Neural progenitor cell (in vitro differentiated cells): ENCODE measurements at regions not wholly inside any gene's neighbourhood (a gene's known extent, or its start where the extent isn't known, plus 50 kb on each side); places are given as distances from the start of the nearest gene placed in this dataset.

ENCODE experiments used
- EZH2phosphoT487 ChIP-seq: fragments of 200-600 bp; sonication (generic); IDR thresholded peaks from 2 replicates; pipeline ENCODE4 v1.6.1; 2017; ENCODE audit warnings: antibody characterized with exemption
- TF ChIP-seq, protein P1 (sequence below): fragments of 200-600 bp; sonication (generic); IDR thresholded peaks from 2 replicates; pipeline ENCODE4 v1.5.1; 2017; ENCODE audit warnings: antibody characterized with exemption, mild to moderate bottlenecking

DNA sequence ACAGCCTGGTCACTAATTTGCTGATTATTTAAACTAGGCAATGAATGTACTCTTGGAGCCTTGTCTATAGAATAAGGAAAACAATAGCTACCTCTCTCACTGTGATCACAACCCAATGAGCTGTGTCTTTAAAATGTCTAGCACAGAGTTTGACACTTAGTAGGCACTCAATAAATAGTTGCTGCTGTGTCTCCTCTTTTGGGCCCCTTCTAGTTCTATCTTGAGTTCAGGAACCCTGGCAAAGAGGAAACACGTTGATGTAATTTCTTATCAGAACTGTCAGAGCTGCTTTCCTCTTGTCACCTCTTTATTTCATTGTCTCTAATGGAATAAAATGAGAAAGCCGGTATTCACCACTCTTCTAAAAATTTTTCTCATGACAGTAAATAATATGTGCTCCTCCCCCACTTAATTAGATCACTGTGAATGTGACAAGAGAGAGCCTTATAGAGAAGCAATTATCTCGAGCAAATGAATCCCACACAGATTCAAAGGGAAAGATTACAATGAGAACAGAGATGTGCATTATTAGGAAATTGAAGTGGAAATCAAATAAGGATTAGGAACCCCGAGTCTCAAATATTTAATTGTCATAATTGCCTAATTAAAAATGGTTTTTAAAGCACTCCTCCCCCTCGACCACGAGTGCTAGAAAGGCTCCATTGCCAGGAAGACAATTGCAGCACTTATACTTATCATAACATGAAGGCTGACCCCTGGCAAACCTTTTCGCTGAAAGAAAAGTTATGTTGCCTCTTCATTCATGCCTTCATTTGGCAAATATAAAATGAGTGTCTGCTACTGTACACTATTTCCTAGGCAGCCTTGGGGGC, 175.0 kb upstream of the BDNF start:
- TF ChIP-seq, protein P1, sequence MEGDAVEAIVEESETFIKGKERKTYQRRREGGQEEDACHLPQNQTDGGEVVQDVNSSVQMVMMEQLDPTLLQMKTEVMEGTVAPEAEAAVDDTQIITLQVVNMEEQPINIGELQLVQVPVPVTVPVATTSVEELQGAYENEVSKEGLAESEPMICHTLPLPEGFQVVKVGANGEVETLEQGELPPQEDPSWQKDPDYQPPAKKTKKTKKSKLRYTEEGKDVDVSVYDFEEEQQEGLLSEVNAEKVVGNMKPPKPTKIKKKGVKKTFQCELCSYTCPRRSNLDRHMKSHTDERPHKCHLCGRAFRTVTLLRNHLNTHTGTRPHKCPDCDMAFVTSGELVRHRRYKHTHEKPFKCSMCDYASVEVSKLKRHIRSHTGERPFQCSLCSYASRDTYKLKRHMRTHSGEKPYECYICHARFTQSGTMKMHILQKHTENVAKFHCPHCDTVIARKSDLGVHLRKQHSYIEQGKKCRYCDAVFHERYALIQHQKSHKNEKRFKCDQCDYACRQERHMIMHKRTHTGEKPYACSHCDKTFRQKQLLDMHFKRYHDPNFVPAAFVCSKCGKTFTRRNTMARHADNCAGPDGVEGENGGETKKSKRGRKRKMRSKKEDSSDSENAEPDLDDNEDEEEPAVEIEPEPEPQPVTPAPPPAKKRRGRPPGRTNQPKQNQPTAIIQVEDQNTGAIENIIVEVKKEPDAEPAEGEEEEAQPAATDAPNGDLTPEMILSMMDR = no peak
- TF ChIP-seq EZH2phosphoT487 = no peak
